ENCODE measurements at regions not wholly inside any gene's neighbourhood (a gene's known extent, or its start where the extent isn't known, plus 50 kb on each side); places are given as distances from the start of the nearest gene placed in this dataset.
"Not testable (repeated sequence)": the region's sequence is repeated elsewhere in the genome, so short reads cannot be mapped to it uniquely, and the experiment has no call there.

- Histone ChIP-seq H3K4me3 (replicated peaks in 1 of 3; ENCODE audit: low read depth in 2 of 3, low read length in 3 of 3) (no peak overlapping the region), H3K27ac (ENCODE audit: low read depth in 1 of 2, low read length in 2 of 2) (no peak overlapping the region), H3K4me2 (replicated peaks; ENCODE audit: extremely low read depth, low read length, poor library complexity, severe bottlenecking) (no peak overlapping the region), H3K9ac (ENCODE audit: insufficient read depth, low read length, poor library complexity, severe bottlenecking) (no peak overlapping the region), H2AFZ (ENCODE audit: insufficient read depth, low read depth, low read length, poor library complexity, severe bottlenecking) (no peak overlapping the region), H4K20me1 (ENCODE audit: insufficient read depth, low read length) (no peaks in the 10 kb centered on the region), H3K4me1 (ENCODE audit: control insufficient read depth in 1 of 2, insufficient read depth in 2 of 2, low read length in 2 of 2) (no peaks in the 10 kb centered on the region), H3K27me3 (ENCODE audit: control insufficient read depth in 2 of 2, insufficient read depth in 2 of 2, low read length in 2 of 2) (no peaks in the 10 kb centered on the region), H3K79me2 (ENCODE audit: insufficient read depth, low read length) (no peaks in the 10 kb centered on the region), H3K36me3 (replicated peaks in 1 of 2; ENCODE audit: control insufficient read depth in 1 of 2, insufficient read depth in 2 of 2, low read length in 2 of 2) (no peaks in the 10 kb centered on the region), H3K9me3 (replicated peaks in 1 of 2; ENCODE audit: control insufficient read depth in 1 of 2, insufficient read depth in 1 of 2, low read length in 2 of 2) (no peaks in the 10 kb centered on the region)
- Mint-ChIP-seq H3K4me3 (no peak overlapping the region), H3K36me3 (no peaks in the 10 kb centered on the region), H3K9me3 (peaks cover 0 to 7% (median 4%) of the 10 kb centered on the region in 7 donors), H3K27ac (no peak overlapping the region), H3K4me1 (no peaks in the 10 kb centered on the region), H3K27me3 (ENCODE audit: low read depth in 3 of 3) (no peaks in the 10 kb centered on the region)
- 88% methylated on average over 1 of the region's 1 CpG for WGBS (ENCODE audit: insufficient coverage)
- DNase-seq: no peak
- no peak for TF ChIP-seq CTCF (IDR thresholded peaks at IDR 0.05)
- intact Hi-C loops (cut with micrococcal nuclease): no loop called here
Measured at GRCh38 chr14:38608244-38608643, 352.4 kb upstream of the CLEC14A start.

GRCh38 chr14:38605193-38606114 lies 349.6 kb upstream of the CLEC14A start:
- Histone ChIP-seq H3K27ac (ENCODE audit: low read depth in 1 of 2, low read length in 2 of 2) (no peak overlapping the region), H4K20me1 (ENCODE audit: insufficient read depth, low read length) (no peaks in the 10 kb centered on the region), H3K4me1 (ENCODE audit: control insufficient read depth in 1 of 2, insufficient read depth in 2 of 2, low read length in 2 of 2) (no peaks in the 10 kb centered on the region), H3K4me3 (replicated peaks in 1 of 3; ENCODE audit: low read depth in 2 of 3, low read length in 3 of 3) (no peak overlapping the region), H2AFZ (ENCODE audit: insufficient read depth, low read depth, low read length, poor library complexity, severe bottlenecking) (no peak overlapping the region), H3K79me2 (ENCODE audit: insufficient read depth, low read length) (no peaks in the 10 kb centered on the region), H3K9ac (ENCODE audit: insufficient read depth, low read length, poor library complexity, severe bottlenecking) (no peak overlapping the region), H3K36me3 (replicated peaks in 1 of 2; ENCODE audit: control insufficient read depth in 1 of 2, insufficient read depth in 2 of 2, low read length in 2 of 2) (no peaks in the 10 kb centered on the region), H3K4me2 (replicated peaks; ENCODE audit: extremely low read depth, low read length, poor library complexity, severe bottlenecking) (no peak overlapping the region), H3K9me3 (replicated peaks in 1 of 2; ENCODE audit: control insufficient read depth in 1 of 2, insufficient read depth in 1 of 2, low read length in 2 of 2) (peaks cover 0 to 7% of the 10 kb centered on the region in 2 donors), H3K27me3 (ENCODE audit: control insufficient read depth in 2 of 2, insufficient read depth in 2 of 2, low read length in 2 of 2) (no peaks in the 10 kb centered on the region)
- TF ChIP-seq CTCF (IDR thresholded peaks at IDR 0.05): no peak
- Mint-ChIP-seq H3K36me3 (no peaks in the 10 kb centered on the region), H3K27me3 (ENCODE audit: low read depth in 3 of 3) (peaks cover 0 to 2% (median 0%) of the 10 kb centered on the region in 3 donors), H3K27ac (no peak overlapping the region), H3K4me3 (no peak overlapping the region), H3K9me3 (peaks cover 0 to 14% (median 2%) of the 10 kb centered on the region in 7 donors), H3K4me1 (no peaks in the 10 kb centered on the region)
- intact Hi-C loops (cut with micrococcal nuclease): no loop called here
- no peak for DNase-seq
- WGBS (ENCODE audit: insufficient coverage): no CpG with 5 or more reads among the region's 3 CpGs

GRCh38 chr14:38600572-38600971 lies 344.7 kb upstream of the CLEC14A start:
- H3K4me3 Mint-ChIP-seq; H3K27ac ChIP-seq (ENCODE audit: low read depth in 1 of 2, low read length in 2 of 2); H3K4me1 Mint-ChIP-seq; H3K27me3 Mint-ChIP-seq (ENCODE audit: low read depth in 3 of 3); H3K9ac ChIP-seq (ENCODE audit: insufficient read depth, low read length, poor library complexity, severe bottlenecking); H3K9me3 ChIP-seq (replicated peaks in 1 of 2; ENCODE audit: control insufficient read depth in 1 of 2, insufficient read depth in 1 of 2, low read length in 2 of 2); H3K4me3 ChIP-seq (replicated peaks in 1 of 3; ENCODE audit: low read depth in 2 of 3, low read length in 3 of 3); H3K27ac Mint-ChIP-seq; H2AFZ ChIP-seq (ENCODE audit: insufficient read depth, low read depth, low read length, poor library complexity, severe bottlenecking); H3K27me3 ChIP-seq (ENCODE audit: control insufficient read depth in 2 of 2, insufficient read depth in 2 of 2, low read length in 2 of 2); H3K4me2 ChIP-seq (replicated peaks; ENCODE audit: extremely low read depth, low read length, poor library complexity, severe bottlenecking); H4K20me1 ChIP-seq (ENCODE audit: insufficient read depth, low read length); H3K36me3 Mint-ChIP-seq; H3K36me3 ChIP-seq (replicated peaks in 1 of 2; ENCODE audit: control insufficient read depth in 1 of 2, insufficient read depth in 2 of 2, low read length in 2 of 2); intact Hi-C loops (cut with micrococcal nuclease); DNase-seq; H3K79me2 ChIP-seq (ENCODE audit: insufficient read depth, low read length); H3K4me1 ChIP-seq (ENCODE audit: control insufficient read depth in 1 of 2, insufficient read depth in 2 of 2, low read length in 2 of 2): not testable (repeated sequence)
- peaks cover 0 to 13% (median 2%) of the 10 kb centered on the region in 7 donors for H3K9me3 Mint-ChIP-seq
- no CpG with 5 or more reads among the region's 2 CpGs for WGBS (ENCODE audit: insufficient coverage)
